Stimulated activated CD4-positive, alpha-beta T cell treated with anti-CD3 and anti-CD28 coated beads, Interleukin-12 subunit alpha, Interleukin-12 subunit beta, amount 100 ng/mL, for 48 hours (primary cell): ENCODE measurements at regions not wholly inside any gene's neighbourhood (a gene's known extent, or its start where the extent isn't known, plus 50 kb on each side); places are given as distances from the start of the nearest gene placed in this dataset.

ENCODE experiments used
- DNase-seq, 3 donors: peaks; one replicate each; pipeline ENCODE4 v3.0.0-alpha.2; 2020; ENCODE audit warnings: low read depth in 2 of 3, low spot score in 1 of 3

DNA sequence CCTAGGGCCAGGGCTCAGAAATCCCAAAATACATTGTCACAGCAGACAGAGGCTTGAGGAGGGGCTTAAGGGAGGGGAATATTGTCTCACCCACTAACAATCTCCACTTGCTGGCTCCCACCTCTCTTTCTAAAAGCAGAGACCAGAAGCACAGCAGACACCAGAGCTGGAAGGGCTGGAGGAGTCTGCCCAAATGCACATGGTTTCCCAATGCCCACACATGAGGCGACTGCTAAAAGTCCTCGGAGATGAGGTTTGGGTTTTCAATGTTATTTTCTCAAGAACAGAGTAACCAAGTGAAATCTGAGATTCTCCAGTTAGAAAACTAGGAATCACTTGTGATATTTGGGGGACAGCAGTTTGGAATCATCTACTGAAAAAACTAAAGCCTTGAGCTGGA is 325.6 kb upstream of the JARID2 start:
- no peak for DNase-seq

DNA sequence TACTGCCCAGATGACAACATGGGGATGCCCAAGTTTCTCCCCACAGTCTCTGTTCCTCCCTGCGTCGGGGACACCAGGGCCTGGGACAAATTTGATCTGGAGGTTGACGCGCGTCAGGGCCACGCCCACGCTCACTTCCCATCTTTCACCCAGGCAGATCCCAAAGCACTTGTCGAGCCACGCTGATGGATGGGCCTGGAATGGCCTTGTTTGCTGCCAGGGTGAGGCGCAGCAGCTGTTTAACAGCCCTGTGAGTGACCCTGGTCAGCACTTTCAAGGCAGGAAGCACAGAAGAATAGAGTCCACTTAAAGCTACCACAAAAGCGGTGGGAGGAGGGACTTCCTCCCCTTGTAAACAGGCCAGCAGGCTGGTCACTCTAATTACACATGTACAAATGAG is 324.7 kb upstream of the JARID2 start:
- DNase-seq = no peak

DNA sequence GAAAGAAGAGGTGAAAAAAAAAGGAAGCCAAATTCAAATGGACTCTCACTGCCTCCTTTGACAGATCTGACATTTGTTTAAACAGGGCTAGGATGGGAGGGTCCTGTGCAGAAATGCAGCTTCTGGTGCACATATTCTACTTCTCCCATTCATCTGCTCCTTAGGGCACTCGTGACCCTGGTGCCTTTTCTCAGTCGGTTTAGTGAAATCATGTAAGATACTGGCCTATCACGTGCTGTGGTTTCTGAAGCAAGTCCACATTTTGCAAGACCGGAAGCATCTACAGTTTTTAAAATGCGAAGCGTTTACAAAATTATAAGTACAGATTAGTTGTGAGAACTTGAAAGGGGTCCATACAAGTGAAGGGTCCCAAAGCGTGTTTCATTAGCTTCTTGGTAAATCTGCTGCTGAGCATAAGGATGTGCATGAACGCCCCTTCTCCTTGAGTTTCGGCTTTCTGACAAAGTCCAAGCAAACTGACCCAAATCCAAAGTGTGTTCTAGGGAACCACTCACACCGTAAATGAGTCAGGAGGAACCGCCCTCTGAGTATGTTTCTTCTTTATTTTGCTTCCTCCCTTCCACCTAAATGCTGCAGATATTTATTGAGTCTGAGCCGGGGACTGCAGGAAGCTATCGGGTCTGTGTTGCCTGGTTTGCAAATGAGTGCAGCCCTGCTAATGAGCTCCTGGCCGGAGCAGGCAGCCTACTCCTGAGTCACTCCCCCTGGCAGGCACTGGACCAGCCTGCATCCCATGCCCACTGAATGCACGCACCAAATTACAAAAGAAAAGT is 323.8 kb upstream of the JARID2 start:
- no peak for DNase-seq

- no peak for DNase-seq
Measured at GRCh38 chr6:14922706-14923460, 323.0 kb upstream of the JARID2 start.

GRCh38 chr6:14924126-14925024 is 321.5 kb upstream of the JARID2 start:
- no peak for DNase-seq

GRCh38 chr6:14925025-14925698 is 320.7 kb upstream of the JARID2 start:
- no peak for DNase-seq

DNA sequence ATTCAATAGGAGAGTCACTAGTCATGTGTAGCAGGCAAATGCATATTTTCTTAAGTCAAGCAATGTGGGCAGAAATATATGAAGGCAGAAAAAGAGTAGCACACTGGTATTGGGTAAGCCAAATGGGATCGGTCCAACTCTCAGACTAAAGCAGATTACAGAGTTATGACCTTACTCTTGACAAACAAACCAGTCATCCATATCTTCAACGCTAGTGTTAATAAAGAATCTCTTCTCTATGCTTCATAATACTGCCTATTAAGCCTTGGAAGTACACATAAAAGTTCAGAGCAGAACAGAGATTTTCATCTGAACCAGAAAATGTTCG is 320.2 kb upstream of the JARID2 start:
- DNase-seq = no peak

DNA sequence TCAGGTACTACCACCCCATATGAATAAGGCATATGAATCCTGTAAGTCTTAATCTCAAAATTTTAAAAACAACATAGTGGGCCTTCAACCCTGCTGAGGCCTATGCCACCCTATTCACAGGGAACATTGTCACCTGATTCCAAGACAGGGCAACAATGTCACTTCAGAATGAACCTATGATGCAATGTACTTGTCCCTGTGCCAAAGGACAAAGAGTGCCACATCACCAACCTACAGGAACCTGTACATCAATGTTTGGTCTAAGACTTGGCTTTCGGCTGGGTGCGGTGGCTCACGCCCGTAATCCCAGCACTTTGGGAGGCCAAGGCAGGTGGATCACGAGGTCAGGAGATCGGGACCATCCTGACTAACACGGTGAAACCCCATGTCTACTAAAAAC is 318.5 kb upstream of the JARID2 start:
- DNase-seq = no peak

DNA sequence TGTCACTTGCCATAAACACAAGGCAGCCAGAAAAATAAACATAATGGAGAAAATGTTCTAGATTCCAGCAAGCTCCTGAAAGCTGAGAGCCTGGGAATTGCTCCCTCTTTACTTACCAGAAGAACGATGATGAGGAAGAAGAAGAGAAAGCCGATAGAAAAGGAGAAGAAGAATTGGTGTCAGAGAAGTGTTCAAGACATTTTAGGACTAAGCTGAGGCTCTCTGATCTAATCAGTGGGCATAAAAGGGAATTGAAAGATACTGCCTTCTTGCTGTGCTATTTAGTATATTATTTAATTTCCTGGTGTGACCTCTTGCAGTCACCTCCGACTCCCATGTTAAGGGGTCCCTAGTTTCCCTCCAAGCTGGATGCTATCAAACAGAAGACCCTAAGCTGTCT is 316.6 kb upstream of the JARID2 start:
- no peak for DNase-seq

- no peak for DNase-seq
Measured at GRCh38 chr6:14930366-14930989, 315.4 kb upstream of the JARID2 start.

- DNase-seq = no peak
Measured at GRCh38 chr6:14932485-14933182, 313.2 kb upstream of the JARID2 start.

- no peak for DNase-seq
Measured at GRCh38 chr6:14933183-14933544, 312.7 kb upstream of the JARID2 start.

- no peak for DNase-seq
Measured at GRCh38 chr6:14934013-14934412, 311.9 kb upstream of the JARID2 start.

- no peak for DNase-seq
Measured at GRCh38 chr6:14934844-14935243, 311.0 kb upstream of the JARID2 start.

DNA sequence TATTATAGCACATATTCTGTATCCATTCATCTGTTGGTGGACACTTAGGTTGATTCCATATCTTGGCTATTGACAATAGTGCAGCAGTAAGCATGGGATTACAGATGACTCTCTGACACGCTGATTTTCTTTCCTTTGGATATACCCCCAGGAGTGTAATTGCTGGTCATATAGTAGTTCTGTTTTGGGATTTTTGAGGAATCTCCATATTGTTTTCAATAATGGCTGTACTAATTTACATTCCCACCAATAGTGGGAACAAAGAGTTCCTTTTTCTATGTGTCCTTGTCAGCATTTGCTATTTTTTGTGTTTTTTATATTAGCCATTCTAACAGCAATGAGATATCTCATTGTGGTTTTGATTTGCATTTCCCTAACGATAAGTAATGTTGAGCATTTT is 309.0 kb upstream of the JARID2 start:
- no peak for DNase-seq

GRCh38 chr6:14943116-14943515 is 302.8 kb upstream of the JARID2 start:
- DNase-seq = no peak

DNA sequence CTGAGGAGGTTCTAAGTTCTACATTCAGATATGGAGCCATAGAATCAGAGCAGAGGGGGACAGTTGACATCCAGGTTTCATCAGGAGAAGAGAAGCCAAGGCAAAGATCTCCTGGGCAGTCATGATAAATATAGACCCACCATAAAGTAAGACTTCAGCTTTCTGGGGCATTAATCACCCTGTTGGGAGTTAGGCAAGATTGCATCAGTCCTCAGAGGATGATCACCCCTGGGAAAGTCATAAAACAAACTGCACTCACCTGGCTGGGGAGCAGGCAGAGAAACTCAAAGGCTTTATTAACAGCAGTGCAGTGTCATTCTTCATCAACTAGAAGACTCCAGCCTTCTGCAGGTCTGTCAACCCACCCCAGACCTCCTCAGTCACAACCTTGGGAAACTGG is 301.3 kb upstream of the JARID2 start:
- DNase-seq = no peak

DNA sequence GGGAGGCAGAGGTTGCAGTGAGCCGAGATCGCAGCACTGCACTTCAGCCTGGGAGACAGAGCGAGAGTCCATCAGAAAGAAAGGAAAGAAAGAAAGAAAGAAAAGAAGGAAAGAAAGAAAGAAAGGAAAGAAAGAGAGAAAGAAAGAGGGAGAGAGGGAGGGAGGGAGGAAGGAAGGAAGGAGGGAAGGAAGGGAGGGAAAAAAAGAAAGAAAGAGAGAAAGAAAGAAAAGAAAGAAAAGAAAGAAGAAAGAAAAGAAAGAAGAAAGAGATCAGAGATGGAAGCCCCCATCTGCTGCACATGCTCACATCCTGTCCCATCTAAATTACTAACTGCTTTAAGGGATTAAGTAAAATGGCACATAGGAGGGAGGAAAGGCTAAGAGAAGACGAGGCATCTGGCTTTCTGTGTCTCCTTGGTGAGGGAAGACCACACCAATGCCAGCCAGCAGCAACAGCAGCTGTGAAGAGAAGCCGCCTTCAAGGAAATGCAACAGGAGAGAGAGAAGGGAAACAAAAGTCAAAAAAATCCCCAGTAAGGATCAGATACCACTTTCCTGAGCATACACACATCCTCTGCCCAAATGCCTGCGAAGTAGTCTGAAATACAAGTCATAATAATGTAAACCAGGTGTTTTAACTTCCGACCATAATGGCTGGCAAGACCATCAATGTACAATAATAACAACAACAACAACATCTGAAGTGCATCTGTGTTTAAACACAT is 300.2 kb upstream of the JARID2 start:
- DNase-seq = no peak

GRCh38 chr6:14946753-14947152 is 299.1 kb upstream of the JARID2 start:
- no peak for DNase-seq
